ENCODE measurements at regions not wholly inside any gene's neighbourhood (a gene's known extent, or its start where the extent isn't known, plus 50 kb on each side); places are given as distances from the start of the nearest gene placed in this dataset.

DNA sequence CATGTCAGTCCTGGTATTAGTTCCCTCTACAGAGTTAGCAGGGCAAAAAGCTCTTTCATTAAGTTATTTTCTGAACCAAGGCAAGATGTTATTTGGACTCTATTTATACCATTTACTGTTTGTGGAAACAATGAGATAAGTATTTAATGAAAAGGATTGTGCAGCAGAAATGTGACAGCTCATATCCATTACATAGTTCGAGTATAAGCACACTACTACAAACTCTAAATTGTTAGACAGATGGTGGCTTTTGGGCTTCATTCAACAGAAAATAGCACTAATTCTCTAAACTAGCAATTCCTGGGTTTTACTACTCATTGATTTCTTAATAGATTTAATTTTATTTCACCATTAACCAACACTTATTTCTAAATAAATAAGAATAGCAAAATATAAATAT lies 95.2 kb upstream of the ANK2 start:
- TF ChIP-seq, protein P1, sequence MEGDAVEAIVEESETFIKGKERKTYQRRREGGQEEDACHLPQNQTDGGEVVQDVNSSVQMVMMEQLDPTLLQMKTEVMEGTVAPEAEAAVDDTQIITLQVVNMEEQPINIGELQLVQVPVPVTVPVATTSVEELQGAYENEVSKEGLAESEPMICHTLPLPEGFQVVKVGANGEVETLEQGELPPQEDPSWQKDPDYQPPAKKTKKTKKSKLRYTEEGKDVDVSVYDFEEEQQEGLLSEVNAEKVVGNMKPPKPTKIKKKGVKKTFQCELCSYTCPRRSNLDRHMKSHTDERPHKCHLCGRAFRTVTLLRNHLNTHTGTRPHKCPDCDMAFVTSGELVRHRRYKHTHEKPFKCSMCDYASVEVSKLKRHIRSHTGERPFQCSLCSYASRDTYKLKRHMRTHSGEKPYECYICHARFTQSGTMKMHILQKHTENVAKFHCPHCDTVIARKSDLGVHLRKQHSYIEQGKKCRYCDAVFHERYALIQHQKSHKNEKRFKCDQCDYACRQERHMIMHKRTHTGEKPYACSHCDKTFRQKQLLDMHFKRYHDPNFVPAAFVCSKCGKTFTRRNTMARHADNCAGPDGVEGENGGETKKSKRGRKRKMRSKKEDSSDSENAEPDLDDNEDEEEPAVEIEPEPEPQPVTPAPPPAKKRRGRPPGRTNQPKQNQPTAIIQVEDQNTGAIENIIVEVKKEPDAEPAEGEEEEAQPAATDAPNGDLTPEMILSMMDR (optimal IDR thresholded peaks at IDR 0.05 in 1 of 3, IDR thresholded peaks at IDR 0.05 in 1 of 3, conservative IDR thresholded peaks at IDR 0.05 in 1 of 3; ENCODE audit: extremely low read depth in 1 of 3, insufficient read depth in 2 of 3, low read length in 3 of 3): no peak
- no peak for TF ChIP-seq EZH2 (IDR thresholded peaks at IDR 0.05; ENCODE audit: low read length)

Measured in keratinocyte (primary cell).